HepG2 (cell line): ENCODE measurements at regions not wholly inside any gene's neighbourhood (a gene's known extent, or its start where the extent isn't known, plus 50 kb on each side); places are given as distances from the start of the nearest gene placed in this dataset.

Experiments
- ATAC-seq: fragments of 200-7000 bp; cut with Tn5 transposase; 3 replicates; pipeline ENCODE4 v1.9.1; 2020; ENCODE audit warnings: mild to moderate bottlenecking, moderate library complexity
- BruUV-seq: library from RNA; stranded (reverse); fragments of 400-500 nt; replicated peaks from 2 replicates; lab custom pipeline; 2021; lab: Mats Ljungman, UMichigan
- CTCF ChIA-PET: fragments of 300-600 bp; formaldehyde crosslinking; extraction: SDS; loops from one replicate; lab custom pipeline; 2021; ENCODE audit warnings: low total read pairs, inconsistent platforms, low intra/inter-chr PET ratio; lab: Yijun Ruan, JAX
- POLR2A ChIA-PET: fragments of 350-600 bp; sonication (Branson Sonifier 250); formaldehyde crosslinking; loops from one replicate; lab custom pipeline; 2020; ENCODE audit warnings: antibody characterized with exemption, inconsistent platforms; lab: Yijun Ruan, JAX
- DNase-seq: peaks from one replicate; pipeline ENCODE4 v3.0.0-alpha.2; 2015; ENCODE audit warnings: low spot score
- FAIRE-seq: peaks from 3 replicates; lab custom pipeline; 2011; peaks lifted over from hg19 to GRCh38; lab: Jason Lieb, UNC
- H2AFZ ChIP-seq: one replicate; pipeline ENCODE4 v1.6.1; 2011; ENCODE audit warnings: low read length, inconsistent platforms
- H3K27ac ChIP-seq: fragments of 300-600 bp; 3 replicates; pipeline ENCODE4 v1.8.0; 2011; ENCODE audit warnings: mixed run types, mild to moderate bottlenecking, mixed read lengths, low read length, inconsistent platforms; ENCODE audit not compliant: insufficient read depth; ENCODE audit errors: extremely low read length
- H3K27me3 ChIP-seq, 2 experiments: fragments of 200-600 bp in 1 of 2; 2 replicates in 1 of 2; 3 replicates in 1 of 2; pipeline versions ENCODE4 v1.6.0 to v1.8.0; 2011; ENCODE audit warnings: low read length in 2 of 2, mild to moderate bottlenecking in 2 of 2, moderate library complexity in 2 of 2, inconsistent platforms in 1 of 2; ENCODE audit not compliant: insufficient read depth in 2 of 2, control insufficient read depth in 1 of 2
- H3K36me3 ChIP-seq, 2 experiments: fragments of 200-600 bp in 1 of 2; replicated peaks in 1 of 2; 2 replicates in 1 of 2; 3 replicates in 1 of 2; pipeline versions ENCODE4 v1.5.1 to v1.8.0; 2011; ENCODE audit warnings: low read length in 2 of 2, inconsistent platforms in 1 of 2; ENCODE audit not compliant: insufficient read depth in 2 of 2, control insufficient read depth in 1 of 2
- H3K4me1 ChIP-seq: 2 replicates; pipeline ENCODE4 v1.5.1; 2012; ENCODE audit warnings: low read length, inconsistent platforms; ENCODE audit not compliant: insufficient read depth
- H3K4me2 ChIP-seq: 2 replicates; pipeline ENCODE4 v1.6.0; 2011; ENCODE audit warnings: low read depth, low read length, inconsistent platforms
- H3K4me3 ChIP-seq, 3 experiments: fragments of 200-600 bp in 1 of 3; sonication (generic), shearing (Covaris generic) in 1 of 3; replicated peaks in 1 of 3; 2 replicates each; pipeline ENCODE4 v1.5.1; 2011 to 2016; ENCODE audit warnings: low read length in 3 of 3, inconsistent platforms in 2 of 3, low read depth in 2 of 3, mild to moderate bottlenecking in 2 of 3, control low read depth in 1 of 3, mixed read lengths in 1 of 3; ENCODE audit not compliant: insufficient read depth in 1 of 3
- H3K79me2 ChIP-seq: one replicate; pipeline ENCODE4 v1.6.1; 2011; ENCODE audit warnings: low read length, inconsistent platforms; ENCODE audit not compliant: insufficient read depth
- H3K9ac ChIP-seq: 2 replicates; pipeline ENCODE4 v1.6.0; 2011; ENCODE audit warnings: mild to moderate bottlenecking, low read depth, low read length, inconsistent platforms; ENCODE audit not compliant: insufficient read depth
- H3K9me3 ChIP-seq: 2 replicates; pipeline ENCODE4 v1.5.1; 2012; ENCODE audit warnings: mild to moderate bottlenecking, low read length
- H4K20me1 ChIP-seq: 2 replicates; pipeline ENCODE4 v1.6.0; 2011; ENCODE audit warnings: inconsistent platforms, mild to moderate bottlenecking, low read length, moderate library complexity; ENCODE audit not compliant: insufficient read depth
- ATRX ChIP-seq: sonication (generic); formaldehyde crosslinking; IDR thresholded peaks from 2 replicates; pipeline ENCODE4 v1.4.0; 2020; ENCODE audit warnings: missing genetic modification reagents, borderline replicate concordance
- ELF4 ChIP-seq: sonication (generic); formaldehyde crosslinking; IDR thresholded peaks from 2 replicates; pipeline ENCODE4 v1.5.0; 2020; ENCODE audit warnings: missing genetic modification reagents, mild to moderate bottlenecking, moderate library complexity, borderline replicate concordance
- FOXP1 ChIP-seq, 2 experiments: fragments of 450-650 bp in 1 of 2; IDR thresholded peaks; 2 replicates each; pipeline ENCODE4 v1.6.1; 2017 to 2018; ENCODE audit warnings: antibody characterized with exemption in 1 of 2
- GTF2F1 ChIP-seq: fragments of 150-350 bp; IDR thresholded peaks from 2 replicates; pipeline ENCODE4 v1.6.1; 2014; ENCODE audit warnings: low read length
- JUN ChIP-seq: sonication (generic); formaldehyde crosslinking; IDR thresholded peaks from 2 replicates; pipeline ENCODE4 v1.4.0; 2020; ENCODE audit warnings: mild to moderate bottlenecking, missing genetic modification reagents
- TP53 ChIP-seq: sonication (generic); formaldehyde crosslinking; conservative IDR thresholded peaks from 2 replicates; pipeline ENCODE4 v1.4.0; 2020; ENCODE audit warnings: missing genetic modification reagents
- ZBTB38 ChIP-seq: sonication (generic); formaldehyde crosslinking; IDR thresholded peaks from 2 replicates; pipeline ENCODE4 v1.5.1; 2020; ENCODE audit warnings: mild to moderate bottlenecking, missing genetic modification reagents
- ZNF264 ChIP-seq: sonication (generic); formaldehyde crosslinking; IDR thresholded peaks from 2 replicates; pipeline ENCODE4 v1.4.0; 2020; ENCODE audit warnings: missing genetic modification reagents
- ZNF337 ChIP-seq: sonication (generic); formaldehyde crosslinking; IDR thresholded peaks from 2 replicates; pipeline ENCODE4 v1.5.1; 2020; ENCODE audit warnings: missing genetic modification reagents, low read depth, mild to moderate bottlenecking, borderline replicate concordance
- WGBS: methylation state at CpG from one replicate; pipeline ENCODE4 v1.1.6; 2017; ENCODE audit warnings: low lambda C conversion rate; 5-methylcytosine and 5-hydroxymethylcytosine counted together
- in situ Hi-C: cut with HindIII; loops from 2 replicates; pipeline ENCODE4 v1.10.0; 2017; ENCODE audit warnings: low pct_unique_long_range_greater_than_20kb; ENCODE audit not compliant: extremely low pct_ligation_motif_present
- intact Hi-C: fragments of 100-400 bp; cut with micrococcal nuclease; formaldehyde crosslinking; loops from one replicate; pipeline ENCODE4 v1.10.0; 2022; ENCODE audit not compliant: unreplicated experiment
- TF ChIP-seq, protein P1 (sequence below): sonication (generic); formaldehyde crosslinking; IDR thresholded peaks from 2 replicates; pipeline ENCODE4 v1.4.0; 2020; ENCODE audit warnings: mild to moderate bottlenecking, missing genetic modification reagents
- TF ChIP-seq, protein P2 (sequence below): sonication (generic); formaldehyde crosslinking; IDR thresholded peaks from 2 replicates; pipeline ENCODE4 v1.8.1; 2023; ENCODE audit warnings: missing genetic modification reagents, inconsistent platforms, borderline replicate concordance
- TF ChIP-seq, protein P3 (sequence below), 2 experiments: fragments of 450-650 bp in 1 of 2; sonication (generic) in 1 of 2; formaldehyde crosslinking; IDR thresholded peaks; 2 replicates each; pipeline versions ENCODE4 v1.5.0 to v1.8.0; 2020 to 2022; ENCODE audit warnings: mild to moderate bottlenecking in 1 of 2, missing genetic modification reagents in 1 of 2

DNA sequence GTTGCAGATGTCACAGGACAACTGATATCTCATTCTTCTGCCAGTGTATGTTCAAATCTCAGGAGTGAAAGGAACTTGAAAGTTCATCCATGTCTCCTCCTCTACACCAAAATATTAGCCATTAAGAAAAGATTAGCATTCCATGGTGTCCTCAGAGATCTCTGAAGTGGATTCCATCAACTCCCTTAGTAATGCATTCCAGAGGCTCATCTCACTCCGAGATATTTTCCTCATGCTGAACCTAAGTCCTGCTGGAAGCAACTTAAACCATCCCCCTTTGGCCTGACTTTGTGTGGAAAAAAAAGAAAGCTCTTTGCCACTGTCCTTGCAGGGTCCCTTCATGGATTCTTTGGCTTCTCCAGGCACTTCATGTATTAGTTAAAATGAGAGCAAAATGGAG lies 155.7 kb upstream of the ZNF462 start (continued):
- TF ChIP-seq, protein P1, sequence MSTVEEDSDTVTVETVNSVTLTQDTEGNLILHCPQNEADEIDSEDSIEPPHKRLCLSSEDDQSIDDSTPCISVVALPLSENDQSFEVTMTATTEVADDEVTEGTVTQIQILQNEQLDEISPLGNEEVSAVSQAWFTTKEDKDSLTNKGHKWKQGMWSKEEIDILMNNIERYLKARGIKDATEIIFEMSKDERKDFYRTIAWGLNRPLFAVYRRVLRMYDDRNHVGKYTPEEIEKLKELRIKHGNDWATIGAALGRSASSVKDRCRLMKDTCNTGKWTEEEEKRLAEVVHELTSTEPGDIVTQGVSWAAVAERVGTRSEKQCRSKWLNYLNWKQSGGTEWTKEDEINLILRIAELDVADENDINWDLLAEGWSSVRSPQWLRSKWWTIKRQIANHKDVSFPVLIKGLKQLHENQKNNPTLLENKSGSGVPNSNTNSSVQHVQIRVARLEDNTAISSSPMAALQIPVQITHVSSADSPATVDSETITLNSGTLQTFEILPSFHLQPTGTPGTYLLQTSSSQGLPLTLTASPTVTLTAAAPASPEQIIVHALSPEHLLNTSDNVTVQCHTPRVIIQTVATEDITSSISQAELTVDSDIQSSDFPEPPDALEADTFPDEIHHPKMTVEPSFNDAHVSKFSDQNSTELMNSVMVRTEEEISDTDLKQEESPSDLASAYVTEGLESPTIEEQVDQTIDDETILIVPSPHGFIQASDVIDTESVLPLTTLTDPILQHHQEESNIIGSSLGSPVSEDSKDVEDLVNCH = no peak

DNA sequence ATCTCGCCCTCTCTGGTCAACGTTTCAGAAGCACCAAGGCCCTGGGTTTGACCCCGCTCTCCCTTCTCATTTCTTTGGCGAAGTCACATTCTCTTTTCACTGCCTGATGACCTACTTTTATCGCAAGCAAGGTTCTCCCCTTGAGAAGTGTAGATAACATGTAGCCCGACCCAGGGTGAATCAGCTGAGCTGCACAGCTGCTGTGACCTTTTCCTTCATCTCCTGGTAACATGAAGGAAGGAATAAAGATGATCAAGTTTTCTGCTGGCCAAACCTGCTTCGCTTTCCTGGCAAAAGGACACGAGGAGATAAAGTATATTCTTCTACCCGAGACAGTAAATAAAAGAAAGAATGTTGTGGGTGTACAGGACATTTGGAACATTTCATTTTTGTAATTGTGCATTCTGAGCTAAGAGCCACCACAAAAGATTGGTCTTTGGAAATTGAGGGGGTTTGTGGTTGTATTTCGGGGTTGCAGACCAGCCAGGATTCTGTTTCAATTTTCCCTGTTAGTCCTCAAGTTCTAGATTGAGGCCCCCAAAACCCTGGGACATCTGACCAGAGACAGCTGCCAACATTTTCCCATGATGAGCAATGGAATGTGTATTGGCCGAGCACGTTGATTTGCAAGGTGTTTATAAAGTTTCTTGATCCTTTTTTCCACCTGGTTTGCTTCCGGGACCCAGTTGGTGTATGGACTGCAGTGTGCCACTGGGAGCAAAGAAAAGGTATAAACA lies 155.1 kb upstream of the ZNF462 start:
- H2AFZ ChIP-seq = no peak overlapping the region
- no peaks in the 10 kb centered on the region for H3K4me1 ChIP-seq
- no peaks in the 10 kb centered on the region for H3K27me3 ChIP-seq
- no peaks in the 10 kb centered on the region for H4K20me1 ChIP-seq
- no peaks in the 10 kb centered on the region for H3K79me2 ChIP-seq
- H3K36me3 ChIP-seq = no peaks in the 10 kb centered on the region
- ATAC-seq = no peak
- TF ChIP-seq, protein P2, sequence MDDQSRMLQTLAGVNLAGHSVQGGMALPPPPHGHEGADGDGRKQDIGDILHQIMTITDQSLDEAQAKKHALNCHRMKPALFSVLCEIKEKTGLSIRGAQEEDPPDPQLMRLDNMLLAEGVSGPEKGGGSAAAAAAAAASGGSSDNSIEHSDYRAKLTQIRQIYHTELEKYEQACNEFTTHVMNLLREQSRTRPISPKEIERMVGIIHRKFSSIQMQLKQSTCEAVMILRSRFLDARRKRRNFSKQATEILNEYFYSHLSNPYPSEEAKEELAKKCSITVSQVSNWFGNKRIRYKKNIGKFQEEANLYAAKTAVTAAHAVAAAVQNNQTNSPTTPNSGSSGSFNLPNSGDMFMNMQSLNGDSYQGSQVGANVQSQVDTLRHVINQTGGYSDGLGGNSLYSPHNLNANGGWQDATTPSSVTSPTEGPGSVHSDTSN (CRISPR knock-in tag) = no peak
- TF ChIP-seq GTF2F1 (no peak), TP53 (CRISPR knock-in tag) (no peak), ZNF337 (CRISPR knock-in tag) (no peak), ZNF264 (no peak), JUN (no peak), FOXP1 (IDR thresholded peaks at IDR 0.05) (no peak), FOXP1 (CRISPR knock-in tag; IDR thresholded peaks at IDR 0.05) (no peak), ZBTB38 (no peak), ELF4 (CRISPR knock-in tag) (no peak), ATRX (CRISPR knock-in tag) (no peak)
- TF ChIP-seq, protein P3, sequence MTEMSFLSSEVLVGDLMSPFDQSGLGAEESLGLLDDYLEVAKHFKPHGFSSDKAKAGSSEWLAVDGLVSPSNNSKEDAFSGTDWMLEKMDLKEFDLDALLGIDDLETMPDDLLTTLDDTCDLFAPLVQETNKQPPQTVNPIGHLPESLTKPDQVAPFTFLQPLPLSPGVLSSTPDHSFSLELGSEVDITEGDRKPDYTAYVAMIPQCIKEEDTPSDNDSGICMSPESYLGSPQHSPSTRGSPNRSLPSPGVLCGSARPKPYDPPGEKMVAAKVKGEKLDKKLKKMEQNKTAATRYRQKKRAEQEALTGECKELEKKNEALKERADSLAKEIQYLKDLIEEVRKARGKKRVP (CRISPR knock-in tag; IDR thresholded peaks at IDR 0.05) = no peak
- no peak overlapping the region for H3K4me3 ChIP-seq
- intact Hi-C loops = no loop called here
- ChIA-PET CTCF (no interaction called here), POLR2A (no interaction called here)
- no peaks in the 10 kb centered on the region for H3K9me3 ChIP-seq
- no peak overlapping the region for H3K27ac ChIP-seq
- DNase-seq = no peak
- no peak overlapping the region for H3K9ac ChIP-seq
- no peak for FAIRE-seq
- no TSS peak for BruUV-seq
- H3K4me2 ChIP-seq = no peak overlapping the region
- 1% methylated on average over 13 of the region's 13 CpGs for WGBS
- in situ Hi-C loops = no loop called here
